K562 (cell line): ENCODE measurements at regions not wholly inside any gene's neighbourhood (a gene's known extent, or its start where the extent isn't known, plus 50 kb on each side); places are given as distances from the start of the nearest gene placed in this dataset.

ENCODE experiments used
- ATAC-seq: fragments of 200-7000 bp; cut with Tn5 transposase; 3 replicates; pipeline ENCODE4 v1.9.1; 2020; ENCODE audit warnings: moderate library complexity
- BruUV-seq: library from RNA; stranded (reverse); fragments of 400-500 nt; replicated peaks from 2 replicates; lab custom pipeline; 2021; lab: Mats Ljungman, UMichigan
- CTCF ChIA-PET: fragments of 300-600 bp; formaldehyde crosslinking; extraction: SDS; loops from one replicate; lab custom pipeline; 2021; ENCODE audit warnings: low intra/inter-chr PET ratio; lab: Yijun Ruan, JAX
- POLR2A ChIA-PET: fragments of 300-600, 350-650 bp; sonication (Branson Sonifier 250); formaldehyde crosslinking; extraction: SDS; loops from one replicate; lab custom pipeline; 2021; ENCODE audit warnings: antibody characterized with exemption, inconsistent platforms; lab: Yijun Ruan, JAX
- DNase-seq, 4 experiments: peaks; one replicate each; pipeline versions ENCODE4 v3.0.0 to v3.0.0-alpha.2; 2011 to 2018; ENCODE audit warnings: low spot score in 3 of 4, mixed read lengths in 3 of 4; ENCODE audit errors: extremely low read depth in 1 of 4
- FAIRE-seq: peaks from 2 replicates; lab custom pipeline; 2011; peaks lifted over from hg19 to GRCh38; lab: Jason Lieb, UNC
- H2AFZ ChIP-seq: 2 replicates; pipeline ENCODE4 v1.6.0; 2011; ENCODE audit warnings: low read depth, low read length, control low read depth, inconsistent platforms
- H3K27ac ChIP-seq: fragments of 200-600 bp; 3 replicates; pipeline ENCODE4 v1.8.0; 2011; ENCODE audit warnings: low read depth, mild to moderate bottlenecking, control low read depth, inconsistent platforms, low read length, moderate library complexity, mixed read lengths; ENCODE audit errors: extremely low read depth
- H3K27me3 ChIP-seq, 2 experiments: fragments of 300-600 bp in 1 of 2; 2 replicates in 1 of 2; 3 replicates in 1 of 2; pipeline versions ENCODE4 v1.6.0 to v1.8.0; 2011; ENCODE audit warnings: inconsistent platforms in 2 of 2, low read length in 2 of 2, mild to moderate bottlenecking in 1 of 2, mixed read lengths in 1 of 2, moderate library complexity in 1 of 2; ENCODE audit not compliant: control insufficient read depth in 2 of 2, insufficient read depth in 2 of 2
- H3K36me3 ChIP-seq: fragments of 300-600 bp; 3 replicates; pipeline ENCODE4 v1.8.0; 2011; ENCODE audit warnings: mild to moderate bottlenecking, low read length, inconsistent platforms; ENCODE audit not compliant: control insufficient read depth, insufficient read depth
- H3K4me1 ChIP-seq, 2 experiments: fragments of 200-600 bp in 1 of 2; replicated peaks in 1 of 2; 2 replicates in 1 of 2; 3 replicates in 1 of 2; pipeline versions ENCODE4 v1.5.1 to v1.8.0; 2011; ENCODE audit warnings: inconsistent platforms in 2 of 2, low read length in 2 of 2, mild to moderate bottlenecking in 1 of 2, mixed read lengths in 1 of 2, moderate library complexity in 1 of 2; ENCODE audit not compliant: control insufficient read depth in 2 of 2, insufficient read depth in 2 of 2
- H3K4me2 ChIP-seq: 2 replicates; pipeline ENCODE4 v1.6.1; 2011; ENCODE audit warnings: low read length, control low read depth, inconsistent platforms, mixed read lengths; ENCODE audit not compliant: insufficient read depth
- H3K4me3 ChIP-seq: fragments of 200-600 bp; sonication (generic), shearing (Covaris generic); 2 replicates; pipeline ENCODE4 v1.5.1; 2016; ENCODE audit warnings: control low read depth, inconsistent platforms
- H3K79me2 ChIP-seq: fragments of 200-600 bp; 3 replicates; pipeline ENCODE4 v1.8.0; 2011; ENCODE audit warnings: low read length, inconsistent platforms; ENCODE audit not compliant: control insufficient read depth, insufficient read depth
- H3K9ac ChIP-seq, 2 experiments: 2 replicates each; pipeline versions ENCODE4 v1.6.0 to v1.6.1; 2011; ENCODE audit warnings: low read depth in 2 of 2, low read length in 2 of 2, control low read depth in 1 of 2, inconsistent platforms in 1 of 2, mild to moderate bottlenecking in 1 of 2, mixed read lengths in 1 of 2; ENCODE audit not compliant: insufficient read depth in 1 of 2
- H3K9me1 ChIP-seq: one replicate; pipeline ENCODE4 v1.6.0; 2011; ENCODE audit warnings: inconsistent platforms, mild to moderate bottlenecking, low read length, moderate library complexity; ENCODE audit not compliant: control insufficient read depth, insufficient read depth
- H3K9me3 ChIP-seq: replicated peaks from 2 replicates; pipeline ENCODE4 v1.5.1; 2011; ENCODE audit warnings: low read depth, low read length, inconsistent platforms; ENCODE audit not compliant: control insufficient read depth, insufficient read depth
- H4K20me1 ChIP-seq: replicated peaks from 2 replicates; pipeline ENCODE4 v1.6.1; 2011; ENCODE audit warnings: low read length, inconsistent platforms, mixed read lengths; ENCODE audit not compliant: control insufficient read depth, insufficient read depth
- NUFIP1 ChIP-seq: fragments of 450-650 bp; IDR thresholded peaks from 2 replicates; pipeline ENCODE4 v1.6.1; 2018; ENCODE audit not compliant: partially characterized antibody
- ZNF407 ChIP-seq: fragments of 450-650 bp; IDR thresholded peaks from 2 replicates; pipeline ENCODE4 v1.6.1; 2016; ENCODE audit warnings: low read depth
- WGBS: fragments of 100-300 bp; shearing (Covaris generic); methylation state at CpG from one replicate; pipeline ENCODE4 v1.1.6; 2016; ENCODE audit warnings: low coverage, mixed read lengths; ENCODE audit not compliant: insufficient coverage; ENCODE audit errors: missing lambda C conversion rate; 5-methylcytosine and 5-hydroxymethylcytosine counted together
- in situ Hi-C: fragments of 300-500 bp; cut with MboI; formaldehyde crosslinking; loops from 4 replicates; pipeline ENCODE4 v1.15.0; 2018; ENCODE audit warnings: inconsistent platforms, mixed read lengths
- intact Hi-C: fragments of 100-400 bp; cut with micrococcal nuclease; formaldehyde crosslinking; loops from 2 replicates; pipeline ENCODE4 v1.14.2; 2022

- Histone ChIP-seq H3K9me1 (no peaks in the 10 kb centered on the region), H3K9ac (no peak overlapping the region), H3K4me1 (no peaks in the 10 kb centered on the region), H3K4me2 (no peak overlapping the region), H3K27ac (no peak overlapping the region), H3K27me3 (no peaks in the 10 kb centered on the region), H3K9me3 (0 out of 2 replicates have a peak, but pooled peaks cover 2% of the 10 kb centered on the region), H3K79me2 (no peaks in the 10 kb centered on the region), H3K4me3 (no peak overlapping the region), H3K36me3 (no peaks in the 10 kb centered on the region), H2AFZ (no peak overlapping the region), H4K20me1 (no peaks in the 10 kb centered on the region)
- ChIA-PET POLR2A (no interaction called here), CTCF (no interaction called here)
- FAIRE-seq (no peak), DNase-seq (no peak), ATAC-seq (no peak)
- BruUV-seq = no TSS peak
- intact Hi-C loops (no loop called here), in situ Hi-C loops (no loop called here)
- WGBS = 0% methylated on average over 2 of the region's 2 CpGs
- TF ChIP-seq ZNF407 (no peak), NUFIP1 (no peak)
These were observed 117.7 kb upstream of the DSCAM start for GRCh38 chr21:40964691-40965090.
